ENCODE measurements at regions not wholly inside any gene's neighbourhood (a gene's known extent, or its start where the extent isn't known, plus 50 kb on each side); places are given as distances from the start of the nearest gene placed in this dataset.

DNA sequence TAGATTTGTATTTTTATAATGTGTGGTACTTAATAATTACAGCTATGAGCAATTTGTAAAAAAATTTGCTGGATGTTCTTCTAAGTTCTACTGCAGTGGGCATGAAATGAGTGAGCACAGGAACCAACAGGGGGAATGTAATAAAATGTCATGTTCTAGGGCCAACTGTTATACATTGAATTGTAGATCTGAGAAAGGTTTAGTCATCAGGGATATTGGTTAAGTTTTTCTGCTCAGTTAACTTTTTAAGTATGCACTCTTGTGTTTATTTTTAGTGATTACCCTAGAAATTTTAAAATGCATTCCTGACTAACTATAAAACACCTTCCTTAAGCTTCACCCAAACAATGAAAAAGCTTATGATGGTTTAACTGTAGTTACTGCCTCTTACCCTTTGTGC is 101.8 kb downstream of the CAND1 start:
- no peak for DNase-seq (ENCODE audit: low spot score)

DNA sequence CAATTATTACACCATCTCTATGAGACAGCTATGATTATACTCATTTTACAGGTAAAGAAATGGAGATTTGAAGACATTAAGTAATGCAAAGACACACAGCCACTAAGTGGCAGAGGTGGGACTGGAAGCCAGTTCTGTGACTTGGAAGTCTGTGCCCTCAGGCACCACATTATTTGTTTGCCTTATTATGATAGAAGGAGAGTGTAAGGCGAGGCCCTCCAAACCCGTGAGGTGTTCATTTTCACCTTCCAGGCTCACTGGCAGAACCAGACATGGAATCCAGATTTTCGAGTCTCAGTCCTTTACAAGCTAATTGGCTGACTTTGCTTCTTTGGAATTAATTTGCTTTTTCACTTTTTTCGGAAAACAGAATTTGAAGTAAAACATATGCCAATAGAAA is 107.9 kb downstream of the CAND1 start:
- no peak for DNase-seq (ENCODE audit: low spot score)

DNA sequence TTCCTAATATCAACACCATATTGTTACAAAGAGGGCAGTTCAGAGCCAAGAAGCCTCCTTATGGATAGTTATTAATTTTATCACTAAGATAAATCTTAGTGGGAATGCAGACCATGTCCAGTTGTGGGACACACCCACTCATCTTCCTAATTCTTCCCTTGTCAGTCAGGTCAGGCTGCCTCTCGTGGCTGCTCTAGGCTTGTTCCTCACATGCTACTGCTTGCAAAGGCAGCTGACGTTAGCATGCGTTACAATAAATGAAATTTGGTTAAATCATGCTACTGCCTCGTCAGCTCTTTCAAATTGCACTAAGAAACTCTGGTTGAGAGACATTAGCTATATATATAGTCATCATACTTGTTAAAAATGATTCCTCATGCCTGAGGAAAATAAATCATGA is 108.4 kb downstream of the CAND1 start:
- DNase-seq (ENCODE audit: low spot score) = no peak

DNA sequence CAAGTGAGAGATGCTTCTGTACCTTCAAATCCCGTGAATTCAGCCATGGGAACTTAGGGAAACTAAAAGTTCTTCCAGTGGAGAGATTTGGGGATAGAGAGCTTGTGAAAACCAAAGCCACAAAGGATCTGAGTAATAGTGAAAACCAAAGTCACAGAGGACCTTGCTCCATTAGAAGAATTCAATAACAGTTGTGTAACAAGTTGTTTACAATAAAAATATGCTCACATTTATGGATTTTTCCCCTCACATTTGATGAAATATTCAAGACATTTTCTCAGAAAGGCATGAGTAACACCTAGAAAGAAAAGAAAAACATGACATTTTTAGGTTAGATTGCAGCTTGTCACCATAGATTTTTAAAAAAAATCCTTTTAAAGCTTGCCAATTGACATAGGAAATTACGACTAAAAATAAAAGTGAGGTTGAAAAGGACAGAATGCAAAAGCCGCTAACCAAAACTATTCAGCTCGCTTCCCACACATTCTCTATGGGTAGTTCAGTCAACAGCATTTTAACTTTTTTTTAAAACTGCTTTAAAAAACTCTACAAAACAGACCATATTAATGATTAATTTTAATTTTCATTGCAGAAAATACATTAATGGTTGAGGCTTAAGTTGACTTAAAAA is 113.2 kb downstream of the CAND1 start:
- DNase-seq (ENCODE audit: low spot score) = no peak

DNA sequence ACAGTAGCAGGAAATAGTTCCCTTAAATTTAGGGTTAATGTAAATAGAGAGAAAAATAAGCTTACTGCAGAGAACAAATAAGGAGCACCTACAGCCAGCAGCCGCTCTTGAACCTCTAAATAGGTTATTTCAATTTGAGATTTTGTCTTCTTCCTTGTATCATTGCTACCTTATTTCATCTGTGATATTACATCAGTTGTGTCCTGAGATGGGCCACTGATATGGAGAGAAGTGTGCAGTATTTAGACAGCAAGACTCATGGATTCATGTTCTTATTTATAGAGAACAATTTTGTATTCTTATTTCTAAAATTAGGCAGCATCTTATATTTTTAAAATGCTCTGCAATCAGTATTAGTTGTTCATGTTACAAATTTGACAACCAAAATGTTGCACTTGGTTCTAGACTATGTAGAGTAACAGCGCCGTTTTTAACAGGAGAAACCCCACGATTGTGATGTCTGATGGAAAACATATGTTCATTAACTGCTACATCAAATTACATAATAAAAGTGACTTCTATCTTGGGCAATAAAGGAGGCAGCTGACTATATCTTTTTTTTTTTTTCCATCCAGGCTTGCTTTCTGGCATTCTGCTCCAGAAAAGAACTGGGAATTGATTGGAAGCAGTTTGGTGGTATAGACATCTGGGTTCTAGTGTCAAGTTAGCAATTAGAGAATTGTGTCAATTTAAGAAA is 117.9 kb downstream of the CAND1 start:
- DNase-seq (ENCODE audit: low spot score) = no peak

DNA sequence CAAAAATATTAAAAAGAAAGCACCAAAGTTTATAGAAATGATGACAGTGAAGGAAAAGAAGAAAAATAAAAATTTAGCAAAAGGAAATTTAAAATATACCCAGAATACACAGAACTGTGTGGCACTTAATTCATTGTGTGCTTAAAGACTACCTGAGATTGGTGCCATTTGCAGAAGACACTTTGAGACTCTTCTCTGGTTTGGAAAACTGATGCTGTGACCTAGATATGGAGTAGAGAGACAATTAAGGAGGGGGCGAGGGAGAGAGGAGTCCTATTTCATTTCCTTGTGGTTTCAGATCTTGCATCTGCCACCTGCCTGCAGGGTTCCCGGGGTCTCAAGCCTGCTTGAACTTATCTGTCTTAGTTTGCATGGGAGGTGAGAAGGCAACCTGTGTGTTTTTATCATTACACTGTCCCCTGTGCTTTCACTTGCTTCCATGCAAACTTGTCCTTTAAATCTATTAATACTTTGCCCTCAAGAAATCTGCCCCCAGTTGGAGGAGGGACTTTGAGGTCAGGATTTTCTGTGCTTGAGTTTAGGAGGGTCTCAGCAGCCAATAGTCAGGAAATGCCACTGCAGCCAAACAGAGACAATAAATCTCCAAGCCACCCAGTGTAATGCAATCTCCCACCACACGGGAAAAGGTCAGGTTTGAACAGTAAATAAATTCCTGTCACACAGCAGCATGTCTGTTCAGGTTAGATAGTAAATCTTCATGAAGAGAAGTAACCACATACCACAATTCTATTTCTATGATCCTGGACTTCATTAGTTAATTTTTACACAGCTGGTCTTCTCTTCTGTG is 119.4 kb downstream of the CAND1 start:
- no peak for DNase-seq (ENCODE audit: low spot score)

DNA sequence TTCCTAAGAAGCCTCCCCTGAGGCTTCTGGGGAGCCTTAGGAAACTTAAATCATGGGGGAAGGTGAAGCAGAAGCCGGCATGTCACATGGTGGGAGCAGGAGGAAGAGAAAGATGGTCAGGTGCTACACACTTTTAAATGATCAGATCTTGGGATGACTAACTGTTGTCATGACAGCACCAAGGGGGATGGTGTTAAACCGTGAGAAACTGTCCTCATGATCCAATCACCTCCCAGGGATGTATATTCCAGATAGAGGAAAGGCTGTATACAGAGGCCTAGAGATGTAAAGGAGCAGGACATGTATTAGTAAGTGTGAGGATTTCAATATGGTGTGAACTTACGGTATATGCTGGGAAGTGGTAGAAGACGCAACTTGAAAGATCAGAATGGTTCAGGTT is 121.1 kb downstream of the CAND1 start:
- DNase-seq (ENCODE audit: low spot score) = no peak

DNA sequence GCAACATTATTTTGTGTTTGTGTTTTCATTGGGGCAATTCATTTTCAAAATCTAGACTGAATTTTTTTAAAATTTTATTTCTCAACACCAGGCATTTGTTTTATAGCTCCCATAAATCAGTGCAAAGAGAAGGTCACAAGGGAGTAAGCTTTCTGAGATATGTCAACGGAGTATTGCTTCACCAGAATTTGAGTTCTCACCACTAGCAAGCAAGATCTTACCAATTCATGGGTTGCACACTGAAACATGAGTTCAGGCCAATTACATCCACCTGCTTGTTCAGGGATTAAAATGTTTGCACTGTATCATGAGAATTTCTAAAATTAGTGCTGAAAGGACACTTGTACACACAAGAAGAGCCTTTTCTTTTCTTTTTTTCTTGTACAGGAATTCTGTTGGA is 121.9 kb downstream of the CAND1 start:
- DNase-seq (ENCODE audit: low spot score) = no peak

DNA sequence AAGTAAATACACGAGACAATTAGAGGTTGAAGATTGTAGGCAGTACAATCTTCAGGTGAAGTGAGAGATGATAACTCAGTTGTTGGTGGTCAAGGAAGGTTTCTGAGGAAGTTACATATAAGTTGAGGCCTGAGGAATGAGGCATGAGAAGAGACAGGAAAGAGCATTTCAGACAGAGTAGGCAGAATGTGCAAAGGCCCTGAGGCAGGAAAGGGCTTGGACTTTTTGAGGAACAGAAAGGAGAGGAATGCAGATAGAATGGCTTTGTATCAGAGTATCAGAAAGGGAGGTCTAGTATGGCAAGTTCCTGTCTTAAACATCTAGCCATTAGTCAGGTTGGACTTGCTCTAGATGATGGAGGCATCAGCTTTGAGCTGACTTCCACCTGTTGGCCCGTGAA is 122.5 kb downstream of the CAND1 start:
- no peak for DNase-seq (ENCODE audit: low spot score)

DNA sequence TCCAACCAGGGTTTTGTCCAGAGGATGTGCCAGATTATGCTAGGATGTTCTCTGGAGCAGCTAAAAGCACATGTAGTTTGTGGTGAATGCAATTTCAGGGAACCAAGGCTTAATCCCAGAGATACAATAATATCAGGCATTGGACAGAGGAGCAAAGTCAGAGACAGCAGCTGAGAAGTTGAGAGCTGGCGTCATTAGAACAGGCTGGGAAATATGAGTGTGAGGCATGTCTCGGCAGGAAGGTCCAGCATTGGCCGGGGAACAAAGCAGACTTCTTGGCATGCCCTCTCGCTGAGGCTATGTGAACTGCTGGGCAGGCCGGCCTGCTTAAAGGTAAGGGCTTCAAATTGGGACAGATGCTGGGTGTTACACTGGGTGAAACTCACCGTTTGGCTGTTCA is 125.4 kb downstream of the CAND1 start:
- no peak for DNase-seq (ENCODE audit: low spot score)

DNA sequence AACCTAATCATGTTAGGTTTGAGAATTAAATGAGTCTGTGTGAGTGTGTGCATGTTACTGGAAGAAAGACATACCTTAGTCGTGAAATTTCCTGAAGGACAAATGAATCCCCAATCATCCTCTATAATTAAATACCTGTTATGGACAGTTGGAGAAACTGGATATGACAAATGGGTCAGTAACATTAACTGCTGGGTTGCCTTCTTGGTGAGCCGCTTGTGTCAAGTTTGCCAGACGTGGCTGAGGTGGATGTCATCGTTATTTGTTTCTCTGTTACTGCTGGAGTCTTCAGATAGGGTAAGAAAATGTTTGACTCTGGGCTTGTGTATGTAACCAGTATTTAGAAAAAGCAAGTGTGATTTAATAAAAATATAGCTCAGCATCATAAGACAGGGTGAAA is 131.6 kb downstream of the CAND1 start:
- DNase-seq (ENCODE audit: low spot score) = no peak

DNA sequence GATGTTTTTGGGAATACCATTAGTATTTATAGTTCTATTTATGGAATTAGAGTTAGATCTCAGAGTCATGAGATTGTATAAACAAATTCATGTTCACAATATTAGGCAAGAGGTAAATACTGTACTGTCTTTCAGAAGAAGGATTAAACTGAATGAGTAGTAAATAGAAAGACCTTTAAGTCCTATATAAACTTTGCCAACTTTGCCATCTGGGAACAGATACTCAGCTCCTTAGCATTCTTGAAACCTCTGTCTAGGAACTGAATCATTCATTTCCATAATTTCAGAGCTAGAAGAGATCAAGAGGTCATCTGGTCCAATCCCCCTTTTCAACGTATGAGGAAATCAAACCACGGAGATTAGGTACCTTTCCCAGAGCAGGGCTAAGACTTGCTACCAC is 141.1 kb downstream of the CAND1 start:
- DNase-seq (ENCODE audit: low spot score) = no peak

DNA sequence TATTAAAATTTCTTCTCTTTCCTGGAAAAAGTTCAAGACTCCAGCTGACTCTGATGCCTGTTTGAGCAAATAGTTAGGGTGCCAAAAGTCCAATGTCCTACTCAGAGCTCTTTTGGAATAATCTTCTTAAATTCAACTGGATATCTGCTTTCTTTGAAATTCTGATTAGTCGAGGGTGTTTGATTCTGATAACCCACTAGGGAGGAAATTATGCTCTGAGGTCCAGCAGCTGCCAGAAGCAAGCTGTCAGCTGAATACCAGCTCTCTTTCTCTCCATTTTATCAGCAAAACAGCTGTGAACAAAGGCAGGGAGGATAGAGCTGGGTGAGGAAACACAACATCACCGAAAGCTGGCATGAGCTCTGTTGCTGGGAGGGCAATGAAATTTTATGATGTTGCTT is 141.5 kb downstream of the CAND1 start:
- DNase-seq (ENCODE audit: low spot score) = peak; percentile 38

DNA sequence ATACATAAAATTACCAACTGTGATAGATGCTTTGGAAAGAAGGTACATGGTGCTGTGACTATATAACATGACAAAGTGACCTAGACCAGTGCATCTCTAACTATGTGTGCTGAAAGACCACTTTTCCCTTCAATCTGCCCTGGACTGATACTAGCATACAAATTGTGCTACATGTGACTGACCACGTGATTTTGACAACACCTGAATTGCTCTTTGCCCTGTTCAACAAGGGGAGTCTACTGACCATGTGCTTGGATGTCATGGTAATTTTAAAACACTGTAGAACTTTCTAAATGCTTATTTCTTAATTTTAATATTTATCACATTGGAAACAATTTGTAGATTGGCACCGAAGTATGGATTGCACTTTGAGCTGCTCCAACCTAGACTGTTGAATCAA is 142.4 kb downstream of the CAND1 start:
- DNase-seq (ENCODE audit: low spot score) = no peak

DNA sequence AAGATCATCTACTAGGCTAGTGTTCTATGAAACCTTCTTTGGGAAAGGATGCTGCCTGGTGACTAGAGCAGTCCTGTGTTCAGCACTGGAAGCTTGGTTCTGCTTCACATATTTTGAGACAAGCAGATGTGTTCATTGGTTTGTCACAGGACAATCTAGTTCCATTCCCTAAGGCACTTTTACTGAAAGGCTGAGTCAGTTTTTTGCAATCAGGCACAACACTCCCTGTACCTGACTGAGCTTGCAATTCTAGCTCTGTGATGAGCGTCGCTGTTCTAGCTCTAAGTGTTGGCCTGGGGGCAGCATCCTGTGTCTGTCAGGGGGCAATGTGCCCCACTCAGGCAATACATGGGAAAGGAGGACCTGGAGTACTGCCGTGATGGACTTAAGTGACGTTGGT is 144.4 kb downstream of the CAND1 start:
- no peak for DNase-seq (ENCODE audit: low spot score)

DNA sequence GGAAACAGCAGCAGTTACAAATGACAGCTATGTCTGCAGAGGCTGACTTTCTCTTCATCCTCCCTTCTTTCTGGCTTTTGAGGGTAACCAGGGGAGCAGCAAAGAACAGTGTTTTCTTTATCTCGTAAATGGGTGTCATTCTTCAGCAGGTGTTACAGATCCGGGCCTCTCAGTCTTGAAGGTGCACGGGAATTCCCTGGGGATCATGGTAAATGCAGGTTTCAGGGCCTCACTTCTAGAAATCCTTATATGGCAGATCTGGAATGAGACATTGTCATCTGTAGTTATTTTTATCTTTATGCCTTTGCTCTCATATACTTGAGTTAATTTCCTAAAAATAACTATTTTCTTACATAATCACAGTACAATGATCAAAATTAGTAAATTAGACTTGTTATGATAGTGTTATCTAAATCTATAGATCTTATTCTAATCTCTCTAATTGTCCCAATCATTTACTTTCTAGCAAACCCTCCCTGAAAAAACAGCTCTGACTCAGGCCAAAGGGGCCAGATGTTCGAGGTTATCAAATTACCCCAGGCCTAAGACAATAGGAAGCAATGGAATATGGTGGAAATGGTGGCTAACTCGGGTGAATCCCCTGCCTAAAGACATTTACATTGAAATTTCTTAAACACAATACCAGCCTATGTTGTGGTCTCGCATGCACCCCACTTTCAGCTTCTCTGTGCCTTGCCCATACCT is 145.0 kb downstream of the CAND1 start:
- no peak for DNase-seq (ENCODE audit: low spot score)

DNA sequence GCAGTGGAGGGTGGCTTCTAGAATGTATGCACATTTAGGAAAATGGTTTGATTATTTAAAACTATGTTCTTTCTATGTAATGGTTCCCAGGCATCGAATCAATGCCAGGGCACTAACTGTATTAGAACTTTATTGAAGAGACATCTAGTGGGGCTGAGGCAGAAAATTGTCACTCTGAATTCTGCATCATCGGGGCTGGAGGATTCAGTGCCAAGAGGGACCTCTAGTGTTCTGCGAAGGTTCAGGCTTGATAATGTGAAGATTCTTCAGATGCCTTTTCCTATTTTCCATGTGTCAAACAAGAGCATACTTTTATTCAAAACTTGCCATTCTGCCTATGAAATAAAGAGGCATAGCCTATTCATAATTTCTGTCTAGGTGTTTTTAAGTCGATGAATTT is 146.3 kb downstream of the CAND1 start:
- DNase-seq (ENCODE audit: low spot score) = no peak

DNA sequence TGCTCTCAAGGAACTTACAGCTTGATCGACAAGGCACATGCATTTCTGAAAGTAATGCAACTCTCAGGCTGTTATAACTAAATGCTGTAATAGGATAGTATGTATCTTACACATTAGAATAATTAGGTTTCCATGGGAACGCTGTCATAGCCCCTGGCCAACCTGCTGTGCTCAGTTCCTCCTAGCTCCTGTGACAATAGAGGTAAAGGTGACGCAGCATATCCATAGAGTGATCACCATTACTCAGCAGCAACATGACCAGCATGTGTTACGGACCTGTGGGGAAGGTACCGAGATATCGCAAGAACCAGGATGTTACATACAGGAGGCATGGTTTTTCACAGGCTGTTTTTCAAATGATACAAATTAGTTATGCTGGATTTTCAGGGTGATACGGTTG is 150.7 kb downstream of the CAND1 start:
- no peak for DNase-seq (ENCODE audit: low spot score)

DNA sequence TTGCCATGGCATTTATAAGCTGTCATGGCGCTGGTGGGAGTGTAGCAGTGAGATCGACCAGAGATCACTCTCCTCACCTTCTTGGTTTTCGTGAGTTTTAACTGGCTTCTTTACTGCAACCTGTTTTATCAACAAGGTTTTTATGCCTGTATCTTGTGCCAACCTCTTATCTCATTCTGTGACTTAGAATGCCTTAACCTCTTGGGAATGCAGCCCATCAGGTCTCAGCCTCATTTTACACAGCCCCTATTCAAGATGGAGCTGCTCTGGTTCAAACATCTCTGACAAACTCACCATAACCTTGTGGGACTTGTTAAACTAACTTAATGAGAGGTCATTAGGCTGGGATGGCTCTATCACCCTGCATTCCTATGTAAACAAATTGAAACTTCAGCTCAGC is 151.3 kb downstream of the CAND1 start:
- DNase-seq (ENCODE audit: low spot score) = no peak

DNA sequence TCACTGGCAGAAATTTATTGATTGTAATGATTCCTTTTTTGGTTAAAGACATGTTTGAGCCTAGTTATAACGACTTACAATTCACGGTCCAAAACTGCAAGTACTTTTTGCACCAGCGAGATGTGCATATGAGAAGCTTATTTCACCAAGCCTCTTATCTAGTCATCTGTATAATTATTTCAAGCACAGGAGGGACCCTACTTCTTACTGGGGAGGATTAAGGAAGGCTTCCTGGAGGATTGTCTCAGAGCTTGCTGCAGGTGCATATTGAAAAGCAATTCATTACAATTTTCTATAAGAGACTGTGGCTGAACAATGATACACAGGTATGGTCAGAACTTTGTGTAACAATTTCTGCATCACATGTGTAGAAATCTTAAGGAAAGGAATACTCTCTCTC is 152.9 kb downstream of the CAND1 start:
- DNase-seq (ENCODE audit: low spot score) = no peak

DNA sequence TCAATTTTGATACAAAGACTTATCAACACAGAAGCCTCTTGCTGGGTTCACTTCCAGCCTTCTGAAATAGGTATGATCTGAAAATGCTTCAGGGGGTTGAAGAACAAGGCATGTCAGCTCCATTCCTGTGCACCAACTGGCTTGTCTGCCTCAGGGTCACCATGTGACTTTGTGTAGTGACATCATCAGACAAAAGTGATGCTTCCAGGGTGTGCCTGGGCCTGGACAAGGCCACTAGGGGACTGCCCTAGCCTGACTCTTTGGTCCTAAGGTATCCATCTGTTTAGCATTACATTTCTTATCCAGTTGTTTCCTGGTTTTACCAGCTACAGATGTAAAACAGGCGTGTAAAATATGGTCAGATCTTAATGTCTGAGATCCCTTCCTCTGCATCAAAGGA is 155.6 kb downstream of the CAND1 start:
- no peak for DNase-seq (ENCODE audit: low spot score)

DNA sequence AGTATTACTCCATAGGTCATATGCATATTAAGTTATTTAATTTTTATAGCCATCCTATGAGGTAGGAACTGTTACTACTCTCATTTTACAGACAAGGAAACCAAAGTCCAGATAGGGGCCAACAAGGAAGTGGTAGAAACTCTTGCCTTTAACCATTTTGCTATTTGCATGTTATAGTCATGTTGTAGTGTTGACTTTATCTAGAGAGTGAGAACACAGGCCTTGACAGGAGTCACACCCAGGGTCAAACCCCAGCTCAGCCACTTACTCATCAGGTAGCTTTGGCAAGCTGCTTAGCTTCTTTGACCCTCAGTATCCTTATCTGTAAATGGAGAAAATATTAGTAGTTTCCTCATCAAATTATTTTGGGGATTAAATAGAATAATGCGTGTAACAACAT is 156.2 kb downstream of the CAND1 start:
- DNase-seq (ENCODE audit: low spot score) = peak; percentile 37

DNA sequence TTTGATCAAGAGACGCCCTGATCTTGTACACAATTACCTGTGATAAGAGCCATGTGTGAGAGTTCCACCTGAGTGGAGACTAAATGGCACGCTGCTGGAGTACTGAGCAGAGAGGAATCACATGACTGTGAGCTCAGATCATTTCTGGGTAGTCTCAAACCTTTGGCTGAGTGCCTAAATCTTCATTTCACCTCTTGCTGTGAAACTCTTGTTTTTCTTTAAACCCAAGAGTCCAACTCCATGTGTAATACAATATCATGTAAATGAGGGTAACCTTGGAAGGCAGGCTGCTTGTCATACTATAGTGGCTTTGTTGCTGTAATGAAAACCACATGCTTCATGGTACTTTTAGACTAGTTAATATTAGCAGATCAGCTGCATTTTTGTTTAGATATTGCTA is 156.9 kb downstream of the CAND1 start:
- DNase-seq (ENCODE audit: low spot score) = no peak

All from LoVo (cell line).